ENCODE measurements at regions not wholly inside any gene's neighbourhood (a gene's known extent, or its start where the extent isn't known, plus 50 kb on each side); places are given as distances from the start of the nearest gene placed in this dataset.
"Not testable (repeated sequence)": the region's sequence is repeated elsewhere in the genome, so short reads cannot be mapped to it uniquely, and the experiment has no call there.

DNA sequence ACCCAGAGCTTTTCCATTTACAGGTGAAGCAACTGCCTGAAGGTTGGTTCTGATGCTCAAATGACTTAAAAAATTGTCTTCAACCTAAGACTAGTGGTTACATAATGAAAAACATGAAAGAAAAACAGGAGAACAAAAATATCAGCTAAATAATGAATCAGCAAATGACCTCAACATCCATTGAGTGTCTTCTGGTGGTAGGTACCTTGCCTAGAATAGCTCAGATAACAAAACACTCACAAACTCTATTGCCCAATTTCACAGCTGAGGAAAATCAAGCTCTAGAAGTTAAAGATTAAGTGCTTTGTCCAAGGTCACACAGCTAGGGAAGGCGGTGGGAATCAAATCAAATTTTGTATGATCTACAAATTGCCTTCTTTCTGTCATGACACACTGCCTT lies 304.6 kb upstream of the CDH11 start:
- no peak for DNase-seq (ENCODE audit: low spot score)

- no peak for DNase-seq (ENCODE audit: low spot score)
These were observed 301.1 kb upstream of the CDH11 start for GRCh38 chr16:65422934-65423333.

DNA sequence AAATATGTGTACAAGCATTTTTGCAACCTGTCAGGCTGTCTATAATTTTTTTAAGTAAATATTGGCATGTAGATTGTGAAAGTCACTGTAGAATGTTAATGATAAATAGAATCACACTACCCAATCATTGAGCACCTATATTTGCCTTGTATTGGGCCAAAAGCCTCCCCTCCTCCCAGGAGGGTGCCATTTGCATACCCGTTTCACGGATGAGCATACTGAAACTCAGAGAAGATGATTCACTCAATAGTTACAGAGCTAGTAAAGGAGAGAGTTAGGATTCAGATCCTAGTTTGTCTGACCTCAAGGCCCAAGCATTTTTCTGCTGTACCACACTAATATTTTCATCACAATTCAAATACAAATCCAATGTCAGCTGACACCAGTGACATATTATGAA lies 299.7 kb upstream of the CDH11 start:
- no peak for DNase-seq (ENCODE audit: low spot score)

- no peak for DNase-seq (ENCODE audit: low spot score)
These were observed 296.6 kb upstream of the CDH11 start for GRCh38 chr16:65418435-65418834.

DNA sequence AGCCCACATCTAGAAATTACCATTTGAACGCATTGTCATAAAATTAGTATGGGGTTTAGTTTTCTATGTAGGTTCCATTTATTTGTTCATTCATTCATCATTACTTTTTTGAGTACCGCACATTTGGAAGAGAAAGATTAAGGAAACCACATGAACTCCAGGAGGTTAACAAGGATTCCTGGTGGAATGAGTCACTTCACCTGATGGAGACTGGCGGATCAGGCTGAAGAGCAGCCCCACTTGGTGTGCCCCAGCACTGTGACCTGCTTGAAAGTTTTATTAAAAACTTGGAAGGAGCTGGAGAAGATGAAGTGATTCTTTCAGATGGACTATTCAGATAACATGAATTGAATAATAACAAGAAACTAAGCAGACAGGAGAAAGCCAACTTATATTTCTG lies 293.6 kb upstream of the CDH11 start:
- peak; percentile 33 for DNase-seq (ENCODE audit: low spot score)

GRCh38 chr16:65414284-65414984 lies 292.6 kb upstream of the CDH11 start:
- DNase-seq (ENCODE audit: low spot score), result peak; percentile 48

DNA sequence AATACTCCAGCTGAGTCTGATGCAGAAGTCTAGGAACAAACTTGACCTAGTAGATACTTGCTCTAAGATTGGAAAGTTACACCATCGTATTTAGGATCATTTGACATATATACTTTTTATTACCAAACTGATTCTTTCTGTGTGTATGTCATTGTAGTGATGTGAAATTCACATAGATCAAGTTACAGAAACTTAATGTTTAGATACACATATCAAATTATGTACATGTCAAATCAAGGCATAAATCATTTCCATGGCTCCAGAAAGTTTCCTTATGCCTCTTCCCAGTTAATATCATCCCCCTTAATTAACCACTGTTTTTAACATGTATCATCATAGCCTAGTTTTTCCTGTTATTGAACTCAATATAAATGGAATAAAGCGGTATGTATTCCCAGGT lies 292.0 kb upstream of the CDH11 start:
- no peak for DNase-seq (ENCODE audit: low spot score)

GRCh38 chr16:65410801-65411200 lies 288.9 kb upstream of the CDH11 start:
- no peak for DNase-seq (ENCODE audit: low spot score)

GRCh38 chr16:65409510-65409909 lies 287.6 kb upstream of the CDH11 start:
- DNase-seq (ENCODE audit: low spot score), result no peak

- DNase-seq (ENCODE audit: low spot score), result no peak
These were observed 285.1 kb upstream of the CDH11 start for GRCh38 chr16:65406933-65407332.

- no peak for DNase-seq (ENCODE audit: low spot score)
These were observed 284.3 kb upstream of the CDH11 start for GRCh38 chr16:65406116-65406515.

GRCh38 chr16:65394281-65394680 lies 272.4 kb upstream of the CDH11 start:
- no peak for DNase-seq (ENCODE audit: low spot score)

DNA sequence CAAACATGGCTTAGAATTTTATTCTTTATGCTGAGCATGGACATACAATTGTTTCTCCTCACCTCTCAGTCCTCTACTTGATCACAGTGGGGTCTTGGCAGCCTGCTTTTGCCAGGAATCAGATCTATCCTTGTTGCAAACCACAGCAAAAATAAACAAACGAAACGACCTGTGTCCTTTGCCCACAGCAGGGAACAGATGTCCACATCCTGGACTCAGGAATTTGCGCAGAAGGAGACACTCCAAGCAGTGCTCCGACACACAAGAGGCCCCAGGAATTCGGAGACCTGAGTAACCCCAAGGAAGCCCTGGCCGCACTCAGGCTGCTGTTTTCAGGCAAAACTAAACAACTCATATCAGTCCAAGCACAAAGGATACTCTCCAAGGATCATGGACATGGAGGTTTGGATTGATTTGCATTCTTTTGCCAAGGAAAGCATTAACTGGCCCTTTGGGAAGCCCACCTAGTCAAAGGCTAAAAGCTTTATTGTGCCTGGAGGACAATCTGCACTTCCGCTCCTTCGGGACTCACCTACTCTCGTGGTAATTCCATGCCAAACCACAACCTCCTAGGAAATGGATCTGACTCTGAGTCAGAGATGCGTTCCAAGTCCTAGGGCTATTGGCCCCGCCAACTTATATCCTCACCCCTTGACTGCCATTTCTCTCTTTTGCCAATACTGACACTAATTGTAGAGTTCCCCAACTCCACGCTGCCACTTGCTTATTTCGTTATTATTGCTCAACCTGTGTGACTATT lies 271.1 kb upstream of the CDH11 start:
- no peak for DNase-seq (ENCODE audit: low spot score)

- DNase-seq (ENCODE audit: low spot score), result no peak
These were observed 266.7 kb upstream of the CDH11 start for GRCh38 chr16:65388592-65388991.

GRCh38 chr16:65386672-65387071 lies 264.8 kb upstream of the CDH11 start:
- no peak for DNase-seq (ENCODE audit: low spot score)

DNA sequence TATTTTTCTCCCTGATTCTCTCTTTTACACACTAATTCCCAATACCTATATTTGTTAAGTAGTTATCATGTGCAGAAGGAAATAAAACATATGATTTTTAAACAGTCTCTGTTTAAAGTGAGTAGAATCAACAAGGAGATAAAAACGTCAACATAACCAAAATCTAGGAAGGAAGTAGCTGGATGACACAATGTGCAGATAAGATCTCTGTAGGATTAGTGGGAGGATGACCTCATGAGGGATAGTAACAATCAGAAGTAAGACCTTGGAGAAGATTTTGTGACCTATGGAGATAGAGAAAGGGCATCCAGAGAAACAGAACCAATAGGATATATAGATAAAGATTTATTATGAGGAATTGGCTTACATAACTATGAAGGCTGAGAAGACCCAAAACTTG lies 262.6 kb upstream of the CDH11 start:
- DNase-seq (ENCODE audit: low spot score), result no peak

- DNase-seq (ENCODE audit: low spot score), result no peak
These were observed 255.3 kb upstream of the CDH11 start for GRCh38 chr16:65377195-65377594.

- DNase-seq (ENCODE audit: low spot score), result no peak
These were observed 254.7 kb upstream of the CDH11 start for GRCh38 chr16:65376601-65377000.

DNA sequence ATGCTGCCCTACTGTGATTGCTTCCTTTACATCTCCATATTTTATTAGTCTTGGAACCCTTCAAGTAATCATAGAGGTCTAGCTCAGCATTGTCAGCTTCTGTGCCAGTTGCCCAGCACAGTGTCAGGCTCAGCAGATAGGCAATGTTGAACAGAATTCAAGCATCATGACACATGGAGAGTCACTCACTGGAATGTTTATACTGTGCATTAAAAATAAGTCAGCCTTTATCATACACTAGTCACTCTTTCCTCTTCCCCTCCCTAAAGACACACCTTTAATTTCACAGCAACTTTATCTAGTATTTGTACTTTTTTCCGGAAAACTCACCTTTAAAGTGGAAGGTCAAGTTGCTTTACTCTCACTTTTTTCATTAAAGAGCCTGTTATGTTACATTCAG lies 253.8 kb upstream of the CDH11 start:
- no peak for DNase-seq (ENCODE audit: low spot score)

GRCh38 chr16:65373097-65373496 lies 251.2 kb upstream of the CDH11 start:
- DNase-seq (ENCODE audit: low spot score), result no peak

DNA sequence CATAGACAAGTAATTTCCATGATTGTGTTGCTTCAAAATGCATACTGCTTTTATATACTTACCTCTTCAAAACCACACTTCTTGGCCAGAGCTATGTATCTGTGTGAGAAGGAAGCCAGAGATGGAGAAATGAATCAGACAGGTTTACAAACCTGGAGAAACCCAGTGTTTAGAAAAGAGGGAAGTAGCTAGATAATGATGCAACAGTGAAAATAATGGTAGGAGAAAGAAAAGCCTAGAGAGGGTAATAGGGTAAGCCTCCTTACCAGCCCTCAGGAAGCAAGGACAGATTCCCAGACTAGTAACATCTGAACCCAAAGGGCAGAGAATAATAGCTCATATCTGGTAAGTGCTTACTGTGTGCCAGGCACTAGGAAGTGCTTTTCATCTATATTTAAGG lies 250.3 kb upstream of the CDH11 start:
- no peak for DNase-seq (ENCODE audit: low spot score)

DNA sequence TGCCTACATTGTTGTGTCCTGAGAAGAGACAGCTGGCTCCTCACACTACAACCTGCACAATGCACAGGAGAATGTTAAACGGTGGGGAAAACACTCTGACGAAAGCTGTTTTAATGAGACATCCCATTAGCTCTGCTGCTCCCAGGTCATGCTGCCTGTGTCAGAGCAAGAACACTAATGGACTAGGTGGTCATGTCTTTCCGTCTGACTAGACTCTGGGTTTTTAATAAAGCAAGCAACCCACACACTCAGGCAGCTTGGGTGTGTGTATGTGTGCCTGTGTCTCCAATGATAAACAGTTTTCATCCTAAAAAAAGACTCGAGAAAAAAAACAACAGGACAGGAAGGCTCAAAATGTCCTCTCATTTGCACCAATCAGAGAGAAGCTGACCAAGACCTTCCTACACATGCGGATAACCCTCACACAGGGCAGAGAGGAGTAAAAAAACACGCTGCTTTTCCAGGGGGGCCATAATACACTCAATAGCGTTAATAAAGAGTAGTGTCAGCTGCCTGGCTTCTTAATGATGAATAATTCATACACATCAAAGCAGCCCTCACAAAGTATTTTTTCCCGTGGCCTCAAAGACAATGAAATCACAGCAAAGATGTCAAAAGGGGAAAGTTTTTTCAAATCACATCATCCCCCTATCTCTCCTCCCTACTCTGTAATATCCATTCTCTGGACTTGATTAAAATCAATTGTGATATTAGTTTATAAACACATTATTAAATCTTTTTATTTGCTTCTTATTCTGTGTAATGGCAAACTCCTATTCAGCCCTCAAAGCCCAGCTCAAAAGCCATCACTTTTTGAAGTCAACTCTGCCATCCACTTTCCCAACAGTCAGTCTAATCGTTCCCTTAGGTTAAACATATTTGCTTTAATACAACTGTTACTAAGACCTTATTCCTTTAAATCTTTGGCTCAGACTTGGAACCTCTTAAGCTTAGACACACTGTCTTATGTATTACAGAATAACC lies 244.2 kb upstream of the CDH11 start:
- DNase-seq (ENCODE audit: low spot score), result no peak

DNA sequence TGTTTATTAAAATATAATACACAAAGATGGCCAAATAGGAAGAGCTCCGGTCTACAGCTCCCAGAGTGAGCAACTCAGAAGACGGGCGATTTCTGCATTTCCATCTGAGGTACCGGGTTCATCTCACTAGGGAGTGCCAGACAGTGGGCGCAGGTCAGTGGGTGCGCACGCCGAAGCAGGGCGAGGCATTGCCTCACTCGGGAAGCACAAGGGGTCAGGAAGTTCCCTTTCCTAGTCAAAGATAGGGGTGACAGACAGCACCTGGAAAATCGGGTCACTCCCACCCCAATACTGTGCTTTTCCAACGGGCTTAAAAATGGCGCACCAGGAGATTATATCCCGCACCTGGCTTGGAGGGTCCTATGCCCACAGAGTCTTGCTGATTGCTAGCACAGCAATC lies 234.9 kb upstream of the CDH11 start:
- DNase-seq (ENCODE audit: low spot score), result not testable (repeated sequence)

Data from LoVo (cell line).